PFSK-1 (cell line): ENCODE measurements at regions not wholly inside any gene's neighbourhood (a gene's known extent, or its start where the extent isn't known, plus 50 kb on each side); places are given as distances from the start of the nearest gene placed in this dataset.

ENCODE experiments used
- FOXP2 ChIP-seq: optimal IDR thresholded peaks from 2 replicates; pipeline ENCODE3; 2011; ENCODE audit warnings: borderline replicate concordance, control low read depth, inconsistent platforms; ENCODE audit not compliant: insufficient read depth; ENCODE audit errors: extremely low read length, extremely low read depth
- POLR2AphosphoS5 ChIP-seq: IDR thresholded peaks from 2 replicates; pipeline ENCODE4 v1.6.1; 2012; ENCODE audit warnings: low read depth, mild to moderate bottlenecking, control low read depth, low read length, moderate library complexity
- SIN3A ChIP-seq: IDR thresholded peaks from 2 replicates; pipeline ENCODE4 v1.6.1; 2012; ENCODE audit warnings: mild to moderate bottlenecking, low read length, moderate library complexity, borderline replicate concordance; ENCODE audit not compliant: insufficient read depth
- TAF1 ChIP-seq: IDR thresholded peaks from 2 replicates; pipeline ENCODE4 v1.6.1; 2012; ENCODE audit warnings: low read length, control low read depth, borderline replicate concordance; ENCODE audit not compliant: insufficient read depth
- TF ChIP-seq, protein P1 (sequence below), 2 experiments: IDR thresholded peaks; 2 replicates each; pipeline versions ENCODE4 v1.6.1 to v1.8.0; 2011 to 2012; ENCODE audit warnings: low read depth in 2 of 2, low read length in 2 of 2, control low read depth in 1 of 2, inconsistent platforms in 1 of 2, mild to moderate bottlenecking in 1 of 2, moderate library complexity in 1 of 2; ENCODE audit not compliant: insufficient read depth in 1 of 2

DNA sequence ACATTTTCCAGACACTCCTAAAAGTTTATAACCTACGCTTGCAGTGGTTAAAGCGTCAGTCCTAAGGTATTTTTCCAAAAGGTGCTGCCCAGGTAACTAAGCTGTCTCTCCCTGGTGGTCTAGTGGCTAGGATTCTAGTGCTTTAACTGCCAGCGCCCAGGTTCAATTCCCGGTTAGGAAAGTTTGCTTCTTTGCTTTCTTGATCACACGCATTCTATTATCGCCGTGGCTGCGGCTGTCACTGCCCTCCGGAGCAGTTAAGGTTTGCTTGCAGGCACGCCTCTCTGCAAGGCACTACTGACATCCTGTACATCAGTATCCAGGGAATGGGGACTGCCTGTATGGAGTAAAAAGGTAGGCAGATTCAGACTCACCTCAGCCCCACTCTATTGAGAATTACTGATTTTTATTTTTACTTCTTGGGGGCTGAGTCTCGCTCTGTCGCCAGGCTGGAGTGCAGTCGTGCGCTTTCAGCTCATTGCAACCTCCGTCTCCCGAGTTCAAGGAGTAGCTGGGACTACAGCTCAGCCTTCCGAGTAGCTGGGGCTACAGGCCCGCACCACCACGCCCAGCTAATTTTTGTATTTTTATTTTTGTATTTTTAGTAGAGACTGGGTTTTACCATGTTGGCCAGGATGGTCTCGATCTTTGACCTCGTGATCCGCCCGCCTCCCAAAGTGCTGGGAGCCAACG is 53.2 kb upstream of the CFAP126 start:
- TF ChIP-seq POLR2AphosphoS5, result no peak
- TF ChIP-seq, protein P1, sequence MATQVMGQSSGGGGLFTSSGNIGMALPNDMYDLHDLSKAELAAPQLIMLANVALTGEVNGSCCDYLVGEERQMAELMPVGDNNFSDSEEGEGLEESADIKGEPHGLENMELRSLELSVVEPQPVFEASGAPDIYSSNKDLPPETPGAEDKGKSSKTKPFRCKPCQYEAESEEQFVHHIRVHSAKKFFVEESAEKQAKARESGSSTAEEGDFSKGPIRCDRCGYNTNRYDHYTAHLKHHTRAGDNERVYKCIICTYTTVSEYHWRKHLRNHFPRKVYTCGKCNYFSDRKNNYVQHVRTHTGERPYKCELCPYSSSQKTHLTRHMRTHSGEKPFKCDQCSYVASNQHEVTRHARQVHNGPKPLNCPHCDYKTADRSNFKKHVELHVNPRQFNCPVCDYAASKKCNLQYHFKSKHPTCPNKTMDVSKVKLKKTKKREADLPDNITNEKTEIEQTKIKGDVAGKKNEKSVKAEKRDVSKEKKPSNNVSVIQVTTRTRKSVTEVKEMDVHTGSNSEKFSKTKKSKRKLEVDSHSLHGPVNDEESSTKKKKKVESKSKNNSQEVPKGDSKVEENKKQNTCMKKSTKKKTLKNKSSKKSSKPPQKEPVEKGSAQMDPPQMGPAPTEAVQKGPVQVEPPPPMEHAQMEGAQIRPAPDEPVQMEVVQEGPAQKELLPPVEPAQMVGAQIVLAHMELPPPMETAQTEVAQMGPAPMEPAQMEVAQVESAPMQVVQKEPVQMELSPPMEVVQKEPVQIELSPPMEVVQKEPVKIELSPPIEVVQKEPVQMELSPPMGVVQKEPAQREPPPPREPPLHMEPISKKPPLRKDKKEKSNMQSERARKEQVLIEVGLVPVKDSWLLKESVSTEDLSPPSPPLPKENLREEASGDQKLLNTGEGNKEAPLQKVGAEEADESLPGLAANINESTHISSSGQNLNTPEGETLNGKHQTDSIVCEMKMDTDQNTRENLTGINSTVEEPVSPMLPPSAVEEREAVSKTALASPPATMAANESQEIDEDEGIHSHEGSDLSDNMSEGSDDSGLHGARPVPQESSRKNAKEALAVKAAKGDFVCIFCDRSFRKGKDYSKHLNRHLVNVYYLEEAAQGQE (IDR thresholded peaks at IDR 0.05; ENCODE audit: insufficient read depth in 1 of 2, low read depth in 2 of 2, low read length in 2 of 2), result no peak
- no peak for TF ChIP-seq TAF1
- TF ChIP-seq FOXP2, result no peak
- TF ChIP-seq SIN3A, result no peak
